K562 (cell line): ENCODE measurements at regions not wholly inside any gene's neighbourhood (a gene's known extent, or its start where the extent isn't known, plus 50 kb on each side); places are given as distances from the start of the nearest gene placed in this dataset. TPM values are rescaled to one million over a fixed set of nuclear protein-coding genes. Genes with fewer than 3 reads are reported as not detected.

Experiments
- C11orf30 ChIP-seq: fragments of 450-650 bp; IDR thresholded peaks from 2 replicates; pipeline ENCODE4 v1.6.1; 2016; ENCODE audit warnings: low read depth, mild to moderate bottlenecking
- MGA ChIP-seq: fragments of 450-650 bp; IDR thresholded peaks from 2 replicates; pipeline ENCODE4 v1.6.1; 2016; ENCODE audit warnings: mild to moderate bottlenecking, moderate library complexity
- MXD1 ChIP-seq: fragments of 250-450 bp; sonication (Bioruptor Pico); IDR thresholded peaks from 2 replicates; pipeline ENCODE4 v1.8.0; 2021; ENCODE audit warnings: borderline replicate concordance, mild to moderate bottlenecking, moderate library complexity; ENCODE audit not compliant: poor library complexity, severe bottlenecking
- small RNA-seq: library from RNA; depleted of rRNA; stranded (forward); fragments of <200 nt; gene quantifications from one replicate; pipeline ENCODE3, GENCODE V24; 2014

- TF ChIP-seq MGA (no peak), C11orf30 (peak; percentile 32; the same call in 1 of the 2 replicates), MXD1 (CRISPR knock-in tag) (no peak)
Observed at GRCh38 chr20:52242237-52243230, 51.0 kb upstream of the ZFP64 start (continued).

Small RNA genes lying in the stretch of these regions (small RNA-seq; reads per million reads assigned to genes)
- gene RF02271 (not detected), gene RPL36P1 (not detected)
